ENCODE measurements at regions not wholly inside any gene's neighbourhood (a gene's known extent, or its start where the extent isn't known, plus 50 kb on each side); places are given as distances from the start of the nearest gene placed in this dataset.

DNA sequence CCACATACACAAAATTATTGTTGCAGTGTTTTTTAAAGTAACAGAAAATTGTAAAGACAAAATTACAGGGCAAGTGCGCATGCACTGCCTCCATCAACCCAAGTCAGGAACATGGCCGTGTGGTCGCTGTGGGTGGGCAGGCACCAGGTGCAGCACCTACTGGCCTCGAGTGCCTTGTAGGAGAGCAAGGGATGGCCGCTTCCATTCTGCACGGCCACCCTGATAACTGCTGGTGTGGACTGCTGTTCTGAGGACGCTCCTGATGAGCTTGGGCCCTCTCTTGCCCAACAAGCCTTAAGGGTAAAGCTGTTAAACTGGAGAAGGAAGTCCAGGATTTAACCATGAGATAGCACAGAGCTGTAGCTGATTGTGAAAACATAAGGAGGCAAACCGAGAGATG, 124.6 kb upstream of the PPP1R9A start:
- no peak for TF ChIP-seq EP300 (IDR thresholded peaks at IDR 0.05)
- TF ChIP-seq, protein P1, sequence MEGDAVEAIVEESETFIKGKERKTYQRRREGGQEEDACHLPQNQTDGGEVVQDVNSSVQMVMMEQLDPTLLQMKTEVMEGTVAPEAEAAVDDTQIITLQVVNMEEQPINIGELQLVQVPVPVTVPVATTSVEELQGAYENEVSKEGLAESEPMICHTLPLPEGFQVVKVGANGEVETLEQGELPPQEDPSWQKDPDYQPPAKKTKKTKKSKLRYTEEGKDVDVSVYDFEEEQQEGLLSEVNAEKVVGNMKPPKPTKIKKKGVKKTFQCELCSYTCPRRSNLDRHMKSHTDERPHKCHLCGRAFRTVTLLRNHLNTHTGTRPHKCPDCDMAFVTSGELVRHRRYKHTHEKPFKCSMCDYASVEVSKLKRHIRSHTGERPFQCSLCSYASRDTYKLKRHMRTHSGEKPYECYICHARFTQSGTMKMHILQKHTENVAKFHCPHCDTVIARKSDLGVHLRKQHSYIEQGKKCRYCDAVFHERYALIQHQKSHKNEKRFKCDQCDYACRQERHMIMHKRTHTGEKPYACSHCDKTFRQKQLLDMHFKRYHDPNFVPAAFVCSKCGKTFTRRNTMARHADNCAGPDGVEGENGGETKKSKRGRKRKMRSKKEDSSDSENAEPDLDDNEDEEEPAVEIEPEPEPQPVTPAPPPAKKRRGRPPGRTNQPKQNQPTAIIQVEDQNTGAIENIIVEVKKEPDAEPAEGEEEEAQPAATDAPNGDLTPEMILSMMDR (IDR thresholded peaks at IDR 0.05): no peak
